GM21526 (cell line): ENCODE measurements at regions not wholly inside any gene's neighbourhood (a gene's known extent, or its start where the extent isn't known, plus 50 kb on each side); places are given as distances from the start of the nearest gene placed in this dataset.

Experiments used
- ATAC-seq: cut with Tn5 transposase; IDR thresholded peaks from one replicate; pipeline ENCODE4 v1.9.1; 2021; ENCODE audit warnings: moderate library complexity; ENCODE audit not compliant: unreplicated experiment, low FRiP score

- no peak for ATAC-seq
Measured at GRCh38 chr6:112690497-112691202, 343.5 kb downstream of the RFPL4B start.

DNA sequence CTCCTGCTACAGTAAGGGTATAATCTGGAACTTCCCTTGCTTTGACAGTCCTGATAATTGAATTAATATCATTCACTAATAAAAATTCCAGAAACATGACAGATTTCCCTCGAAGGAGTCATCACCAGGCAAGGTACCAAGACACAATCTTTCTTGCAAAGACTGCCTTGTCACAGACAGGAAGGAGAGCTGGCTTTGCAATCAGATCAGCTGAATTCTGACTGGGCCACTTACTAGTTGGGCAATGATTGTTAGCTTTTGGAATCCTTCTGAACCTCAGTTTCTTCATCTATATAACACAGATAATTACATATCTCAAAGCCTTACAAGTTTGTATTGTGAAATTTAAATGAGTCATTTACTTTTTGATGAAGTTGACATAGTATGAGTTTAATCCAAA, 344.2 kb downstream of the RFPL4B start:
- no peak for ATAC-seq

DNA sequence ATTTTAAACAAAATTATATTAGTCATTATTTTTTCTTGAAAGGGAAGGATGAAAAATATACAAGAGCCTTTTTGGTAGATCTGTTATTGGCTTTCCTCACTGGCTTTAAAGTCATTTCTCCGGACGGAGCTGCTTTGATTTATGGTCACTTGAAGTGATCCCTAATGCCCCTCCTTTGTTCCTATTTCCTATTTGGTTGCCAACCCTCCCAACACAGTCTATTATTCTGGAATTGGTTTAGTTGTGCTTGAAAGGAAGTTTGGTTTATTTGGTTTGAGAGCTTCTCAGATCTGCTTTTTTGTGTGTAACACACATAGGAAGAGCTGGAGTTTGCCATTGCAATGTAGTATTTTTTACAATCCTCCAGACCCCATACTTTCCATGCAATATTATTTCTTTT, 347.9 kb downstream of the RFPL4B start:
- ATAC-seq = no peak

GRCh38 chr6:112697265-112697664, 350.1 kb downstream of the RFPL4B start:
- ATAC-seq = no peak

GRCh38 chr6:112701201-112701600, 354.1 kb downstream of the RFPL4B start:
- ATAC-seq = no peak

DNA sequence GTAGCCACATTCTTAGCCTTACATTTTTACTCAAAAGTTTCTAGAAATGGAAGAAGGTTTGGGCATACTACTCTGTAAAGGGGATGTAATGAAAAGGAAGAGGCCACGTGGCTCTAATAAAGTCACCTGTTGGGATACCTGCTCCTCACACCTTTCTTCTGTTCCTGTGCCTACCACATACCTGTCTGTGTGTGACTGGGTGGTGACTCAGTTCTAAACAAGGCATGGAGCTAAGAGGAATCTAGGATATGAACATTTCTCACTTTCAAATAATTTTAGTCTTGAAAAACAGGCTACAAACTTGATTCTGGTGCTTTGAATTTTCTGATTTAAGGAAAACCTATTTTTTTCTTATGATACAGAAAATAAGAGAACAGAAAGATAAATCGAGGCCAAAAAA, 363.6 kb downstream of the RFPL4B start:
- no peak for ATAC-seq

DNA sequence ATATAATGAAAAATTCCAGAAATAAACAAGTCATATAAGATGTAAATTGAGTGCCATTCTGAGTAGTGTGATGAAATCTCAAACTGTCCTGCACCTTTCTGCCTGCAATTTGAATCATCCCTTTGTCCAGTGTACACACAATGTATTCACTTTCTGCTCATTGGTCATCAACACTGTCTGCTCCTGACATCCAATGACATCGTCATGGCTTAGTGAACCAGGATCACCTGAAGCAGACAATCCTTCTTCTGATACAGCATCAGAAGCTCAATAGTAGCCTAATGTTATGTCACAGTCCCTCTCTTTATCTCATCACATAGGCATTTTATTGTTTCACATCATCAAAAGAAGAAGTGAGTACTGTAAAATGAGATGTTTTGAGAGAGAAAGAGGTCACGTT, 366.3 kb downstream of the RFPL4B start:
- ATAC-seq = no peak

- ATAC-seq = no peak
Measured at GRCh38 chr6:112717401-112717800, 370.3 kb downstream of the RFPL4B start.

DNA sequence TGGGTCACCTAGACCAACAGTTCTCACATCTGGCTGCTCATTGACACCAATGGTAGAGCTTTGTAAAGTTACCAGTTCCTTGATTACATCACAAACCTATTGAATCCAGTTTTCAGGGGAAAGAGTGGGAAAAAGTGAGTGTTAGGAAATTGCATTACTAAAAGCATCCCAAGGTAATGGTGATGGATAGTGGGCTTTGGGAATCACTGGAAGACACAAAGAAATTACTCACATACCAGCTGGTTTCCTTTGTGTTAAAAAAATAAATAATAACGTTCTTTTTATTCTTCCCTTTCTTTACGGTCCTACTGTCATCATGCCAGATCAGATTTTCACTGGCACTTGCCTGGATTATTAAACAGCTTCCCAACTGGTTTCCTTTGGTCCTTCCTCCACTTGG, 370.7 kb downstream of the RFPL4B start:
- no peak for ATAC-seq

- no peak for ATAC-seq
Measured at GRCh38 chr6:112725541-112726085, 378.5 kb downstream of the RFPL4B start.

DNA sequence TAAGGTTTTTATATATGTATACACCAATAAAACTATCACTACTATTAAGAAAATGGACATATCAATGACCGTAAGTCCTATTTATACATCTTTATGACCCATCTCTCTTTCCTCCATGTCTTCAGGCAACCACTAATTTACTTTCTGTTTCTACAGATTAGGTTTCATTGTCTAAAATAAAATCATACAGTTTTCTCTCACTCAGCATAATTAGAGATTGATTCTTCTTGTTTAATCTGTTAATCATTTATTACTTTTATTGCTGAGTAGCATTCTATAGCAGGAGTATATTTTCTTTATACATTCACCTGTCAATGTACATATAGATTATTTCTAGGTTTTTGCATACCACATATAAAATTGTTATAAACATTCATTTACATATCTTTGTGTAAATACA, 388.0 kb downstream of the RFPL4B start:
- no peak for ATAC-seq

DNA sequence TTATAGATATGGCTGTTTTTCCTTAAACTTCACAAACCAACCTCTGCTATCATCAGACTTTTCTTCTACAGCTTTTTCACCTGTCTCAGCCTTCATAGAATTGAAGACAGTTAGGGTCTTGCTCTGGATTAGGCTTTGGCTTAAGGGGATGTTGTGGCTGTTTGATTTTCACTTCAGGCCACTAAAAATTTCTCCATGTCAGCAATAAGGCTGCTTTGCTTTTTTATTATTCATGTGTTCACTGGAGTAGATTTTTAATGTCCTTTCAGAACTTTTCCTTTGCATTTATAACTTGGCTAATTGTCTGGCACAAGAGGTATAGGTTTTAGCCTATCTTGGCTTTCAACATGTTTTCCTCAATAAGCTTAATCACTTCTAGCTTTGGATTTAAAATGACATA, 392.6 kb downstream of the RFPL4B start:
- ATAC-seq = no peak

GRCh38 chr6:112743323-112743722, 396.2 kb downstream of the RFPL4B start:
- no peak for ATAC-seq

- ATAC-seq = no peak
Measured at GRCh38 chr6:112744827-112745226, 397.7 kb downstream of the RFPL4B start.

- no peak for ATAC-seq
Measured at GRCh38 chr6:112745765-112746164, 398.6 kb downstream of the RFPL4B start.

GRCh38 chr6:112749673-112750072, 402.5 kb downstream of the RFPL4B start:
- no peak for ATAC-seq

GRCh38 chr6:112752305-112752704, 405.2 kb downstream of the RFPL4B start:
- ATAC-seq = no peak

GRCh38 chr6:112752791-112753190, 405.7 kb downstream of the RFPL4B start:
- no peak for ATAC-seq

DNA sequence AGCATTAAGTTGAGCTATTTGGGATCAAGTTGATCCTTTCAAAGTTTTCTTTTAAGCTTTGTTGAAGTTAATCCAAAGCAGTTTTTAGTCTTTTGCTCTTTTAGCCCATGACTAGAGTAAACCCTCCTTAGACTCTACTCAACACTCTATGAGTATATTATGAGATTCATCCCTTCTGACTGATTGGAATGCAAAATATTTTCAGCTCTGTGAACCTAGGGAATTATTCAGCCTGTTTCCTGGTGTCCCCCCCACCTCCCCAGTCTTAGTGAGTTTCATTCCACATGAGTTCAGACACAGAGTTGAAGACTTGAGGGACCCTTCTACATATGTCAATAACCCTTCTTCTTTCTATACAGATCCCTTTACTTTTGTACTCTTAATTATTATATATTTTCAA, 413.7 kb downstream of the RFPL4B start:
- no peak for ATAC-seq

GRCh38 chr6:112761740-112762139, 414.6 kb downstream of the RFPL4B start:
- no peak for ATAC-seq

GRCh38 chr6:112764377-112764776, 417.2 kb downstream of the RFPL4B start:
- ATAC-seq = no peak

DNA sequence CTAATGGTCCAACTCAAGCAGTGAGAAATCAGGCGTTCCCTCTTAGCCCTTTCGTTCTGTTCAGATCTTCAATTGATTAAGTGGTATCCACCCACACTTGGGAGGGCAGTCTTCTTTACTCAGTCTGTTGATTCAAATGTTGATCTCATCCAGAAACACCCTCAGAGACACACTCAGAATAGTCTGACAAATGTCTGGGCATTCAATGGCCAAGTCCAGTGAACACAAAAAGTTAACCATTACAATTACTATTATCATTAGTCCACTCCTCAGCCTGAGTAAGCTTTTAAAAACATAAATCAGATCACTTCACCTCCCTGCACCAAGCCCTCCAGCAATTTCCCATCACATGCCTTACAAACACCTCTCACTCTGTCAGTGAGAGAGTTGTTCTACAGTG, 423.2 kb downstream of the RFPL4B start:
- no peak for ATAC-seq

DNA sequence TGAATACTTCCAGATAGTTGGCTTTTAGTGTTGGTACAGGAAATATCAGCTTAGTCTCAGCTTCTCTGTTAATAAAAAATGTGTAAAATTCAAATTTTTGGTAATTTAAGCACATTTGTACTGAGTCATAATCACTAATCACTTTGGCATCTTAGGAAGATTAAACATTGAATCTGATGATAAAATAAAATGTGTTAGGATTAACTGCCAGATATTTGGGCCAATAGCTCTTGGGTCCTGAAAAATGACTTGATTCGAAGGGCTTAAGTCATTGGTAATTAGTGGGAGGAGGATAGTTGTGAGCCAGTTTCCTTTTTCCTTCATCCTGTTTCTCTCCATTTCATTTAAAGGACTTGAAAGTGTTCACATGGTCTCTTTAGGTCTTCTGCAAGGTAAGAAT, 426.1 kb downstream of the RFPL4B start:
- no peak for ATAC-seq
